ENCODE measurements at regions not wholly inside any gene's neighbourhood (a gene's known extent, or its start where the extent isn't known, plus 50 kb on each side); places are given as distances from the start of the nearest gene placed in this dataset.
"Not testable (repeated sequence)": the region's sequence is repeated elsewhere in the genome, so short reads cannot be mapped to it uniquely, and the experiment has no call there.

- H3K4me3 ChIP-seq, result no peak overlapping the region
- no peak for TF ChIP-seq CTCF (IDR thresholded peaks at IDR 0.05)
- DNase-seq (ENCODE audit: low spot score), result no peak
- no peak overlapping the region for H3K27ac ChIP-seq
These were observed 125.8 kb upstream of the RXFP1 start for GRCh38 chr4:158395889-158396288.

- no peak overlapping the region for H3K27ac ChIP-seq
- TF ChIP-seq CTCF (IDR thresholded peaks at IDR 0.05), result no peak
- no peak overlapping the region for H3K4me3 ChIP-seq
- no peak for DNase-seq (ENCODE audit: low spot score)
These were observed 123.9 kb upstream of the RXFP1 start for GRCh38 chr4:158397781-158398180.

- H3K4me3 ChIP-seq; DNase-seq (ENCODE audit: low spot score); H3K27ac ChIP-seq: not testable (repeated sequence)
These were observed 113.7 kb upstream of the RXFP1 start for GRCh38 chr4:158407961-158408360.

- no peak for DNase-seq (ENCODE audit: low spot score)
- H3K27ac ChIP-seq, result no peak overlapping the region
- no peak for TF ChIP-seq CTCF (IDR thresholded peaks at IDR 0.05)
- H3K4me3 ChIP-seq, result no peak overlapping the region
These were observed 111.4 kb upstream of the RXFP1 start for GRCh38 chr4:158410272-158410671.

GRCh38 chr4:158411269-158411668 lies 110.4 kb upstream of the RXFP1 start:
- H3K27ac ChIP-seq, result no peak overlapping the region
- DNase-seq (ENCODE audit: low spot score), result no peak
- TF ChIP-seq CTCF (IDR thresholded peaks at IDR 0.05), result no peak
- no peak overlapping the region for H3K4me3 ChIP-seq

GRCh38 chr4:158418679-158419078 lies 103.0 kb upstream of the RXFP1 start:
- H3K4me3 ChIP-seq; DNase-seq (ENCODE audit: low spot score); H3K27ac ChIP-seq: not testable (repeated sequence)

GRCh38 chr4:158420782-158421181 lies 100.9 kb upstream of the RXFP1 start:
- TF ChIP-seq CTCF (IDR thresholded peaks at IDR 0.05), result no peak
- no peak overlapping the region for H3K27ac ChIP-seq
- DNase-seq (ENCODE audit: low spot score), result no peak
- H3K4me3 ChIP-seq, result no peak overlapping the region

- TF ChIP-seq CTCF (IDR thresholded peaks at IDR 0.05), result no peak
- Histone ChIP-seq H3K27ac (no peak overlapping the region), H3K4me3 (no peak overlapping the region)
- no peak for DNase-seq (ENCODE audit: low spot score)
These were observed 99.1 kb upstream of the RXFP1 start for GRCh38 chr4:158422546-158422945.
